GM12892 (cell line): ENCODE measurements at regions not wholly inside any gene's neighbourhood (a gene's known extent, or its start where the extent isn't known, plus 50 kb on each side); places are given as distances from the start of the nearest gene placed in this dataset.

Source experiments
- POLR2A ChIP-seq: IDR thresholded peaks from 2 replicates; pipeline ENCODE4 v1.6.1; 2011; ENCODE audit warnings: low read depth, low read length, control low read depth
- TAF1 ChIP-seq: IDR thresholded peaks from 2 replicates; pipeline ENCODE4 v1.6.1; 2011; ENCODE audit warnings: low read depth, mild to moderate bottlenecking, control low read depth, low read length, borderline replicate concordance

DNA sequence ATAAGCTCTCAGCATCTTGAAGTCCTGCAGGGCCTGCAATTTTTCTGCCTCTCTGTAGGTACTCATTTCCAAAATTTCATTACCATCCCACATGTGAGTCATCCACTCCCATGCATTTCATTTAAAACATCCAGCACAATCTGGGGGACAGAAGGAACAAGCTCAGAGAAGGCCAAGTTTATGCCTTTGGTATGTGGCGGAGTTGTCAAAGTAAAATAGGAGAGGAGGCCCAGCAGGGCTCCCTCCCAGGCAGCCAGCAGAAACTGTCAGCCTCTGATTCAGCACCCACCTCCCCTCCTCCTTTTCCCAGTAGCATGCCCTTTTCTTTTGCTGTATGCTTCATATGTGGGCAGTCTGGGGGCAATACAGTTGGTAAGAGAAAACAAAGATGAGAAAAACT is 126.4 kb upstream of the ZNF366 start:
- TF ChIP-seq POLR2A (no peak), TAF1 (no peak)
